ENCODE measurements at regions not wholly inside any gene's neighbourhood (a gene's known extent, or its start where the extent isn't known, plus 50 kb on each side); places are given as distances from the start of the nearest gene placed in this dataset.
A peak's percentile ranks its signal among the peaks of the same experiment; 100 is the strongest.

GRCh38 chr9:13729955-13730354 lies 450.5 kb upstream of the MPDZ start:
- H3K27me3 ChIP-seq, result peaks cover 4% of the 10 kb centered on the region; the same call in 1 of the 2 replicates
- H3K36me3 ChIP-seq, result no peaks in the 10 kb centered on the region
- H3K4me3 ChIP-seq, result no peak overlapping the region
- H3K9me3 ChIP-seq, result no peaks in the 10 kb centered on the region
- DNase-seq, result no peak

DNA sequence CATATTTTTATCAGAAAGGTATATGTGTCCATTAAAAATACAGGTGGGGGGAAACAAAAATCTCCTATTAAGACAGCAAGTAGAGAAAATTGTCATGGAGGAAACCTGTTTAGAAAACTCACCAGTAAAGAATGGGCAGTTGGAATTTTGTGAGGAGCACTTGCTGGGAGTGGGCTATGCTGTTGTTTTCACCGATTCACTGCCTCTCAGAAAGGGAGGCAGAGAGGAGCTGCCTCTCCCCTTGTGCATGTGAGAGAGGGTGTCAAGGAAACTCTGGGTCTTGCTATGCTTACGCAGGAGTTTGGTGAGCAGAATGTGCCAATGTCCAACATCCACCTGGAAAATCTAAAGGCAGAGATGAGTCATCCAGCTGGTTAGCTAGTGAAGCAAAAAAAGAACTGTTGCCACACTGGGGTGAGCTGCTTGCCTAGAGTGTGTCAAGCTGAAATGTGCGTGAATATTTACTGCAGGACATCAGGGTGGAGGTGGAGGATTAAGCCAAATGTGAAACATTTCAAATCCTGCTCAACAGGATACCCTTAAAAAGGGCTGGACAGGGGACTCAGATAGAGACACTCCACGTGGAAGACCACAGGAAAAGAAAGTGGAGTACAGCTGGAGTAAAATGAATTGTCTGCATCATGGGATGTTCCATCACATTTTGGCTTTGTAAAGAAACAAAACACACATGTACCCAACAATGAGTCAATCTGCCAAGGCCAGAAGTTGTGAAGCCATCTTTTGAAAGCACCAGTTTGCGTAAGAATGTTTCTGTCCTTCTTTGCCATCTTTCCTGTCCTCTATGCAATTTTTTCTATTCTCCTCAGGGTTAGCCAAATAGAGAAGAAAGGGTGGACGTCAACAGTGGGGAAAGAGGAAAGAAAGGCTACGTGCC lies 449.7 kb upstream of the MPDZ start:
- DNase-seq, result peak; percentile 54
- Histone ChIP-seq H3K4me3 (no peak overlapping the region), H3K9me3 (no peaks in the 10 kb centered on the region), H3K36me3 (no peaks in the 10 kb centered on the region), H3K27me3 (peaks cover 4% of the 10 kb centered on the region; the same call in 1 of the 2 replicates)

DNA sequence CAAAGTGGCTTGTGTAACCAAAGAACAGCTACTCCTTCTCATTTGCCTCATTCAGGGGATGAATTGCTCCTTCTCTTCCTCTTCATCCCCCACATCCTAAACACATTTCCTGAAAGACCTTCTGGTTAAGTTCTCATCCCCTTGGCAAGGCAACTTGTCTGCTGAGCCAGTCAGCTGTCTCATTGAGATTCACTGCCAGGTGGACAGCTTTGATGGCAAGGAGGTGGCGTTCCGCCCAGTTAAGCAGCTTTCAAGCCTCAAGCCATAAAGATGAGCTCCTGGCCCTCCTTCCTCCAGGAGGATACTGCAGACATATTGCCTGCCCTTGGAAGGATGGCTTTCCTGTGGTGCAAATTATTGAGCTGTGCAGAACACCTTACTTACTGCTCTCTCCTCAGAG lies 448.6 kb upstream of the MPDZ start:
- no peaks in the 10 kb centered on the region for H3K36me3 ChIP-seq
- H3K27me3 ChIP-seq, result peaks cover 4% of the 10 kb centered on the region; the same call in 1 of the 2 replicates
- H3K4me3 ChIP-seq, result no peak overlapping the region
- peaks cover 4% of the 10 kb centered on the region for H3K9me3 ChIP-seq
- DNase-seq, result peak; percentile 89

- Histone ChIP-seq H3K36me3 (no peaks in the 10 kb centered on the region), H3K9me3 (peaks cover 17% of the 10 kb centered on the region), H3K27me3 (peaks cover 4% of the 10 kb centered on the region; the same call in 1 of the 2 replicates), H3K4me3 (no peak overlapping the region)
- no peak for DNase-seq
These were observed 447.3 kb upstream of the MPDZ start for GRCh38 chr9:13726746-13727145.

DNA sequence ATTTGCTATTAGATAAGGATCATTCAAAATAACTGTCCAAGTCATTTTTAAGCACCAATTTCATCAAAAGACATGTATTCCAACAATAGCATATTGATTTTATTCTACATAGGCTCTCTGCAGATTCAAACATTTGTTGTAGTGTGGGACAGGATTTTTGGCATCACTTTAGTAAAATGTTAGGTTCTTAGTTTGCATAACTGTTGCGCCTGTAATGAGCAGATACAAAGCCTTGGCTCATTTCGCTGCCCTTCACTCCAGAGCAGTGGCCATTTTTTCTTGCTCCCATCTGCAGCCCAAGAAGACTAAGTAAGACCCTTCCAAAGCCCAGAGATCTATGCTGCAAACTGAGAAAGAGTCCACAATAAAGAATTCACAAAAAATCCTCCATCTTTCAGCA lies 446.0 kb upstream of the MPDZ start:
- H3K27me3 ChIP-seq, result peaks cover 4% of the 10 kb centered on the region; the same call in 1 of the 2 replicates
- no peaks in the 10 kb centered on the region for H3K36me3 ChIP-seq
- DNase-seq, result no peak
- no peak overlapping the region for H3K4me3 ChIP-seq
- H3K9me3 ChIP-seq, result peaks cover 22% of the 10 kb centered on the region

- Histone ChIP-seq H3K27me3 (peaks cover 4% of the 10 kb centered on the region; the same call in 1 of the 2 replicates), H3K9me3 (peaks cover 24% of the 10 kb centered on the region), H3K4me3 (no peak overlapping the region), H3K36me3 (no peaks in the 10 kb centered on the region)
- DNase-seq, result no peak
These were observed 442.2 kb upstream of the MPDZ start for GRCh38 chr9:13721481-13722235.

- peaks cover 24% of the 10 kb centered on the region for H3K9me3 ChIP-seq
- no peaks in the 10 kb centered on the region for H3K36me3 ChIP-seq
- DNase-seq, result peak; percentile 89
- no peak overlapping the region for H3K4me3 ChIP-seq
- H3K27me3 ChIP-seq, result no peaks in the 10 kb centered on the region
These were observed 440.6 kb upstream of the MPDZ start for GRCh38 chr9:13719981-13720676.

DNA sequence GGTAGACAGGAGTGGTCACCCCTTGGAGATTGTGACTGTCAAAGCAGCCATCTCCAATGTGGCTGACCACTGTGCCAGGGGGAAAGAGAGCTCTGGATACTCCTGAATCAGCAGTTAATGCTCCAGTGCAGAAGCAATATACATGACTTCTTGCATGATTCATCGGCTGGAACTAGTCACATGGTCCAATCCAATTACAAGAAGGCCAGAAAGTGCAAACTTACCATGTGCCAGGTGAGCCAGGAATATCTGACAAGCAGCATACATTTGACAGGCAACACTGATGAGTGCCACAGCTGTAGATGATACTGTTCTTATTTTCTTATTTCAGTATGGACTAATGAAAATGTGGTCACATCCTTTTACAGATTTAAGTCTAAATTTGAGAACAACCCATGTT lies 440.0 kb upstream of the MPDZ start:
- peak; percentile 56 for DNase-seq
- no peaks in the 10 kb centered on the region for H3K36me3 ChIP-seq
- H3K9me3 ChIP-seq, result peaks cover 24% of the 10 kb centered on the region
- no peaks in the 10 kb centered on the region for H3K27me3 ChIP-seq
- no peak overlapping the region for H3K4me3 ChIP-seq

DNA sequence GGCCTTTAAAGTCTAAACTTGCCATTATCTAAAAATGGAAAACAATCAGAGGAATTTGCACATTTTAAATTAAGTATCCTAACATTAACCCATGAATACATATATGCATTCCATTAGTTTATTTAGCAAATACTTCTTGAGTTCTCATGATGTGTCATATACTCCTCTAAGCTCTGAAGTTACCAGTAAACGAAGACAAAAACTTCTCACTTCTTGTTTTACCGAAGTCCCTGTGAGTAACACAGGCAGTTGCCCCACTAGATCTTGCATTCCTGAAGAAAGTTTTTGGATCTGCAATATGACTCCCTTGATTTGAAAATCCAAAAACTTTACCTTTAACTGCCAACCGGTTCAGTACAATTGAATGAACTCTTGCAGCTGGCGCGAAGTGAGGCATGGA lies 439.0 kb upstream of the MPDZ start:
- peaks cover 23% of the 10 kb centered on the region for H3K9me3 ChIP-seq
- no peaks in the 10 kb centered on the region for H3K36me3 ChIP-seq
- H3K27me3 ChIP-seq, result no peaks in the 10 kb centered on the region
- H3K4me3 ChIP-seq, result no peak overlapping the region
- DNase-seq, result no peak

DNA sequence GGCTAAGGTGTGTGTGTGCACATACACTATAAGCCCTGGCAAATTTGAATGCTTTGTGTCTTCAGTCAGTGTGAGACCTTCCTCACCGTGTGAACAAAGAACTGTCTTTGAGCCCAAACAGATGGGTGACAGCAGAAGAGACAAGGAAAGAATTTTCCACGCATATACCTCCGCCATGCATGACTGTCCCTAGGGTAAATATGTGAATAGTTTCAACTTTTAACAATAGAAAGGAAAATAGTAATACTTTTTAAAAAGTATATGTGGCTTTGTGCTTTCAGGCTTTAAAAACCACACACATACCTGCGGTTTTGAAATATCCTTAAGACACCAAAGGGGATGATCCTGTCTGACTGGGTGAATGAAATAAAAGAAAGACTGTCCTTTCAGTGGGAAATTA lies 438.6 kb upstream of the MPDZ start:
- DNase-seq, result no peak
- no peaks in the 10 kb centered on the region for H3K36me3 ChIP-seq
- H3K9me3 ChIP-seq, result peaks cover 20% of the 10 kb centered on the region

GRCh38 chr9:13717322-13718054 lies 438.0 kb upstream of the MPDZ start:
- DNase-seq, result no peak
- peaks cover 14% of the 10 kb centered on the region for H3K9me3 ChIP-seq
- no peak overlapping the region for H3K4me3 ChIP-seq

More for the DNA sequence above, 438.6 kb upstream of the MPDZ start:
- H3K27me3 ChIP-seq, result no peaks in the 10 kb centered on the region
- H3K4me3 ChIP-seq, result no peak overlapping the region

GRCh38 chr9:13716601-13717321 lies 437.3 kb upstream of the MPDZ start:
- DNase-seq, result no peak
- Histone ChIP-seq H3K4me3 (no peak overlapping the region), H3K36me3 (no peaks in the 10 kb centered on the region), H3K27me3 (no peaks in the 10 kb centered on the region), H3K9me3 (peaks cover 6% of the 10 kb centered on the region; the same call in 1 of the 2 replicates)

More at GRCh38 chr9:13717322-13718054, 438.0 kb upstream of the MPDZ start:
- Histone ChIP-seq H3K27me3 (no peaks in the 10 kb centered on the region), H3K36me3 (no peaks in the 10 kb centered on the region)

DNA sequence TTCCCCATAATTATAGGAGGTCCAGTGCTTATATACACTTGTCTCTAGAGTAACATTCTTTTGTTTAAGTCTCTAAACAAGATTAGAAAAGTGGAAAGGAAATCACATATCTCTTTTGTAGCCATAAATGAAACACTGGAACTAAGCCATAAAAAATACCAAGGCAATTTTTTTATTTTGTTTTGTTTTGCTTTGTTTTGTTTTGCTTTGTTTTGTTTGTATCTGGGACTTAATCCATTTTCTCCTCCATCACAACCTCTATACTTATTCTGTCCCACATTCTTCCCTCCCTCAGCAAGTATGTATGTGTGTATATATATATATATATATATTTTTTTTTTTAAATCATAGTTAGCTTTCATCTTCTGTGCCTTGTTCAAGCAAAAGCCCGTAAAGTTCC lies 436.6 kb upstream of the MPDZ start:
- H3K36me3 ChIP-seq, result no peaks in the 10 kb centered on the region
- H3K9me3 ChIP-seq, result peaks cover 2% of the 10 kb centered on the region; the same call in 1 of the 2 replicates
- no peak for DNase-seq
- no peak overlapping the region for H3K4me3 ChIP-seq
- H3K27me3 ChIP-seq, result no peaks in the 10 kb centered on the region

DNA sequence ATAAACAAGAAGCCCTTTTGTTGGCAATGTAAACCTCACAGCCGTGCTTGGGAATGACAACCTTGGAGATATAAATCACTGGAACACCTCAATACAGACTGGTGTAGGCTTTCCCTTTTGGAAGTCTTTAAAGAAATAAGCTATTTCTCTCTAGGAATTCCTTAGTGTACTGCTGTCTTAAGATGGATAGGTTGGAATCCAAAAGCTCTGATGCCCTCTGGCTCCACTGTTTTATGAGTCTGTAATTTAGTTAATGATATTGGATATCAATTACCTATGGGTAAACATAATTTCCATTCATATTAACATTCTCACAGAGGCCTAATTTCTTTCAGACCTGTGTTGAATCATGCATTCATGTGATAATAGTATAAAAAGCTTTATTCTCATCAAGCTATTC lies 435.9 kb upstream of the MPDZ start:
- Histone ChIP-seq H3K27me3 (no peaks in the 10 kb centered on the region), H3K36me3 (no peaks in the 10 kb centered on the region), H3K9me3 (peaks cover 2% of the 10 kb centered on the region; the same call in 1 of the 2 replicates), H3K4me3 (no peak overlapping the region)
- DNase-seq, result no peak

DNA sequence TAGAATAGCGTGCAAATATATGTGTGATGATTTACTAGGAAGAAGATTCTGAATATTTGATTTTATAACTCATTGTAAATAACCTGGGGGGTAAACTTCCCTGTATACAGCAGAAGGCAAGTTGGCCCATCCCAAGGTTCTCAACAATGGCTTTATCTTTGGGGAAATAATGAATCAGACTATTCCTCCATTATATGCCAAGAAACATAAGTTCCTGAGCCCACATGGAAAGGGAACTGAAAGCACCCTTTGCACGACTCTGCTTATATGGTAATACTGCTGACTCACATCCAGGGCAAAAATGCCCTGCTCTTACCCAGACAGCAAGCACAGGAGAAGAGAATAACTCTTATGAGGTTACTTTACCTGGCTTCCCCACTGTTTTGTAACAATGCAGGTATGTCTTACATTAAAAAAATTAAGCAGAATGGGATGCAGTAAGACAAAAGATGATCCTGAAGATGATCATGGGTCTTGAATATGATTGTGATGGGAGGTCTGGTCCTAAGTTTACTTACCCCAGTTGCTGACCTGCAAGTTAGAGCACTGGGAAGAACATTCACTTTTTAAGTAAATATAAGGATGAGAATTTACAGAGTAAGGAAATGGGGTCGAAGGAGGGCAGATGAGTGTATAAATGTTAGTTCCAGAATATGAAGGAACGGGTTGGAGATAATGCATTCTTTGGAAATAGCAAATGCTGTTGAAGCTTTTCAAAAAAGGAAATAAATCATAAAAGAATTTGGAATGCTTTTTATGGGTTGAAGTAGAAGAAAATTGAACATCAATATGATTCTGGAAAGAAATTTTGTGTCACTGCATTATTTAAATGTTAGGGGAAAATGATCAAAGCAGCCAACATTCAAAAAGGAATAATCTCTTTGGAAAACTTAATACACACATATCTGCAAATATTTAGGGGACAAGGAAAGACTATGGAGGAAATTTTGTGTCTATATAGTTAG lies 428.4 kb upstream of the MPDZ start:
- DNase-seq, result peak; percentile 95
- H3K4me3 ChIP-seq, result no peak overlapping the region
- peaks cover 9% of the 10 kb centered on the region for H3K9me3 ChIP-seq
- no peaks in the 10 kb centered on the region for H3K27me3 ChIP-seq
- no peaks in the 10 kb centered on the region for H3K36me3 ChIP-seq

All from MG63 (cell line).